Activated naive CD4-positive, alpha-beta T cell treated with anti-CD3 and anti-CD28 coated beads, Interleukin-2, amount 50 U/mL, for 16 hours (primary cell): ENCODE measurements at regions not wholly inside any gene's neighbourhood (a gene's known extent, or its start where the extent isn't known, plus 50 kb on each side); places are given as distances from the start of the nearest gene placed in this dataset.
"Not testable (repeated sequence)": the region's sequence is repeated elsewhere in the genome, so short reads cannot be mapped to it uniquely, and the experiment has no call there.

Experiments
- DNase-seq: peaks from one replicate; pipeline ENCODE4 v3.0.0-alpha.2; 2020

DNA sequence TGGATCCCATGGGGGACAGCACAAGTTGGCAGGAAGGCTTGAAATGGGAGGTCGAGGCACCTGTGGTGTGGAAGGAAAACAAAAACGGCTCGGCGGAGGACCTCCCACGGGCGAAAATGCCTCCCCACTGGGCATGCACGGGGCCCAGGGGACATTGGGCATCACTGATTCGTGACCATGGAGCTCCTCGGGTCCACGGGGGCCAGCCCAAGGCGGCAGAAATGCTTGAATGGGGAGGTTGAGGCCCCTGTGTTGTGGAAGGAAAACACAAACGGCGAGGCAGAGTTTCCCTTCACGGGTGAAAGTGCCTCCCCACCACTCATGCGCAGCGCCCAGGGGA lies 376.0 kb downstream of the ALG10 start:
- no peak for DNase-seq

DNA sequence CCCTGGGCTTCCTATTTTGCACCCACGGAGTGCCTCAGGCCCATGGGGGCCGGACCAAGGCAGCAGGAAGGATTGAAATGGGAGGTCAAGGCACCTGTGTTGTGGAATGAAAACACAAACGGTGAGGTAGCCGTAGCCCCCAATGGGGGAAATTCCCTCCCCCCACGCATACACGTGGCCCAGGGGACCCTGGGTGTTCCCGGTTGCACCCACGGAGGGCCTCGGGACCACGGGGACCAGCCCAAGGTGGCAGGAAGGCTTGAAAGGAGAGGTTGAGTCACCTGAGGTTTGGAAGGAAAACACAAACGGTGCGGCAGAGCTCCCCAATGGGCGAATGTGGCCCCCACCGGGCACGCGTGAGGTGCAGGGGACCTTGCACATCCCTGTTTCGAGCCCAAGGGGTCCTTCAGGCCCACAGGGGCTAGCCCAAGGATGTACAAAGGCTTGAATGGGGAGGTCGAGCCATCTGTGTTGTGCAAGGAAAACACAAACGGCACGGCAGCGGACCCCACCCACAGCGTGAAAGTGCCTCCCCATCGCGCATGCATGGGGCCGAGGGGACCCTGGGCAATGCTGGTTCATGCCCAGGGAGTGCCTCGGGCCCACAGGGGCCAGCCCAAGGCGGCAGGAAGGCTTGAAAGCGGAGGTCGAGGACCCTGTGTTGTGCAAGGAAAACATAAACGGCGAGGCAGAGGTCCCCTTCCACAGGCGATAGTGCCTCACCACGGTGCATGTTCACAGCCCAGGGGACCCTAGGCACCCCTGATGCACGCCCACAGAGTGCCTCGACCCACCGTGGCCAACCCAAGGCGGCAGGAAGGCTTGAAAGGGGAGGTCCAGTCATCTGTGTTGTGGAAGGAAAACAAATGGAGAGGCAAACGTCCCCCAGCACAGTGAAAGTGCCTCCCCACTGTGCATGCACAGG lies 376.7 kb downstream of the ALG10 start:
- peak; percentile 4 for DNase-seq

- peak; percentile 7 for DNase-seq
These were observed 377.5 kb downstream of the ALG10 start for GRCh38 chr12:34399631-34400410.

DNA sequence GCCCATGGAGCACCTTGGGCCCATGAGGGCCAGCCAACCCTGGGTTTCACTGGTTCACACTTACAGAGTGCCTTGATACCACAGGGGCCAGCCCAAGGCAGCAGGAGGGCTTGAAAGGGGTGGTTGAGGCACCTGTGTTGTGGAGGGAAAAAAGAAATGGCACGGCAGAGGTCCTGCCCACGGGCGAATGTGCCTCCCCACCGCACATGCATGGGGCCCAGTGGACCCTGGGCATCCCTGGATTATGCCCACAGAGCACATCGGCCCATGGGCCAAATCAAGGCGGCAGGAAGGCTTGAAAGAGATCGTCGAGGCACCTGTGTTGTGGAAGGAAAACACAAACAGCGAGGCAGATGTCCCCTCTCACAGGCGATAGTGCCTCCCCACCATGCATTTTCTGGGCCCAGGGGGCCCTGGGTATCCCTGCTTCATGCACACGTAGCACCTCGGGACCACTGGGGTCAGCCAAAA lies 378.1 kb downstream of the ALG10 start:
- DNase-seq = peak; percentile 7

DNA sequence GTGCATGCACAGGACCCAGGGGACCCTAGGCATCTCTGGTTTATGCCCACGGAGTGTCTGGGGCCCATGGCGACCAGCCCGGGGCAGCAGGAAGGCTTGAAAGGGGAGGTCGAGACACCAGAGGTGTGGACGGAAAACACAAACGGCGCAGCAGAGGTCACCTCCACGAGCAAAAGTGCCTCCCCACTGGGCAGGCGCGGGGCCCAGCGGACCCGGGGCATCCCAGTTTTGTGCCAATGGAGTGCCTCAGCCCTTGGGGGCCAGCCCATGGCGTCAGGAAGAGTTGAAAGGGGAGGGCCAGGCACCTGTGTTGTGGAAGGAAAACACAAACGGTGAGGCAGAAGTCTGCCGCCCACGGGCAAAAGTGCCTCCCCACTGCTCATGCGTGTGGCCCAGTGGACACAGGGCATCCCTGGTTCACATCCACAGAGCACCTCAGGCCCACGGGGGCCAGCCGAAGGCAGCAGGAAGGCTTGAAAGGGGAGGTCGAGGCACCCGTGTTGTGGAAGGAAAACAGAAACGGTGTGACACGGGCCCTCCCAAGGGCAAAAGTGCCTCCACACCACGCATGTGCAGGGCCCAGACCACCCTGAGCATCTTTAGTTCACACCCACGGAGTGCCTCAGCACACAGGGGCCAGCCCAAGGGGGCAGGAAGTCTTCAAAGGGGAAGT lies 378.8 kb downstream of the ALG10 start:
- peak; percentile 7 for DNase-seq

DNA sequence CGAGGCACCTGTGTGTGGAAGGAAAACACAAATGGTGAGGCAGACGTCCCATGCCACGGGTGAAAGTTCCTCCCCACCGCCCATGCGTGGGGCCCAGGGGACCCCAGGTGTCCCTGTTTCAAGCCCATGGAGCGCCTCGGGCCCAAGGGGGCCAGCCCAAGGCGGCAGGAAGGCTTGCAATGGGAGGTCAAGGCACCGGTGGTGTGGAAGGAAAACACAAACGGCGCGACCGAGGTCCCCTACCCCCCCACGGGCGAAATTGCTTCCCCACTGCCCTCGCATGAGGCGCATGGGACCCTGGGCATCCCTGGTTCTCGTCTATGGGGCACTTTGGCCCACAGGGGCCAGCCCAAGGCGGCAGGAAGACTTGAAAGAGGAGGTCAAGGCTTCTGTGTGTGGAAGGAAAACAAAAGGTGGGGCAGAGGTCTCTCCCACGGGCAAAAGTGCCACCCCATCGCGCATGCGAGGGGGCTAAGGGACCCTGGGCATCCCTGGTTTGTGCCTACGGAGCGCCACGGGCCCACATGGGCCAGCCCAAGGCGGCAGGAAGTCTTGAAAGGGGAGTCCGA lies 379.4 kb downstream of the ALG10 start:
- peak; percentile 10 for DNase-seq

DNA sequence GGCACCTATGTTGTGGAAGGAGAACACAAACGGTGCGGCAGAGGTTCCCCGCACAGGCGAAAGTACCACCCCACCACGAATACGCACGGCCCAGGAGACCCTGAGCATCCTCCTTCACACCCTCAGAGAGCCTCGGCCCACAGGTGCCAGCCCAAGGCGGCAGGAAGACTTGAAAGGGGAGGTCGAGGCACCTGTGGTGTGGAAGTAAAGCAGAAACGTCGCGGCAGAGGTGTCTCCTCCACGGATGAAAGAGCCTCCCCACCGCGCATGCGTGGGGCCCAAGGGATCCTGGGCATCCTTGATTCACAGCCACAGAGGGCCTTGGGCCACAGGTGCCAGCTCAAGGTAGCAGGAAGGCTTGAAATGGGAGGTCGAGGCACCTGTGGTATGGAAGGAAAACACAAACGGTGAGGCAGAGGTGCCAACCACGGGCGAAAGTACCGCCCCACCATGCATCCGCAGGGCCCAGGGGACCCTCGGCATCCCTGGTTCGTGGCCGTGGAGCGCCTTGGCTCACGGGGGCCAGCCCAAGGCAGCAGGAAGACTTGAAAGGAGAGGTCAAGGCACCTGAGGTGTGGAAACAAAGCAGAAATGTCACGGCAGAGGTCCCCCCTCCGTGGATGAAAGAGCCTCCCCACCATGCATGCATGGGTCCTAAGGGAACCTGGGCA lies 380.1 kb downstream of the ALG10 start:
- peak; percentile 10 for DNase-seq

DNA sequence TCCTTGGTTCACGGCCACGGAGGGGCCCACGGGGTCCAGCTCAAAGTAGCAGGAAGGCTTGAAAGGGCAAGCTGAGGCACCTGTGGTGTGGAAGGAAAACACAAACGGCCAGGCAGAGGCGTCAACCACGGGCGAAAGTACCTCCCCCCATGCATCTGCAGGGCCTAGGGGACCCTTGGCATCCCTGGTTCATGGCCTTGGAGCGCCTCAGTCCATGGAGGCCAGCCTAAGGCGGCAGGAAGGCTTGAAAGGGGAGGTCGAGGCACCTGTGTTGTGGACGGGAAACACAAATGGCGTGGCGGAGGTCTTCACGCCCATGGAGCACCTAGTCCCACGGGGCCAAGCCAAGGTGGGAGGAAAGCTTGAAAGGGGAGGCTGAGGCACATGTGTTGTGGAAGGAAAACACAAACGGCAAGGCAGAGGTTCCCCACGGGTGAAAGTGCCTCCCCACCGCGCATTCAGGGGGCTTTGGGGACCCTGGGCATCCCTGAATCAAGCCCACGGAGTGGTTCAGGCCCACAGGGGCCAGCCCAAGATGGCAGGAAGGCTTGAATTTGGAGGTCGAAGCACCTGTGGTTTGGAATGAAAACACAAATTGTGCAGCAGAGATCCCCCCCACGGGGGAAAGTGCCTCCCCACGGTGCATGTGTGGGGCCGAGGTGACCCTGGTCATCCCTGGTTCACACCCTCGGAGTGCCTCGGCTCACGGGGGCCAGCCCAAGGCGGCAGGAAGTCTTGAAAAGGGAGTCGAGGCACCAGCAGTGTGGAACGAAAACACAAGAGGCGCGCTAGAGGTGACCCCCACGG lies 380.8 kb downstream of the ALG10 start:
- peak; percentile 8 for DNase-seq

GRCh38 chr12:34403706-34404376 lies 381.5 kb downstream of the ALG10 start:
- peak; percentile 6 for DNase-seq

- DNase-seq = peak; percentile 2
These were observed 382.3 kb downstream of the ALG10 start for GRCh38 chr12:34404377-34405285.

GRCh38 chr12:34405286-34406227 lies 383.3 kb downstream of the ALG10 start:
- DNase-seq = peak; percentile 3

GRCh38 chr12:34406228-34406995 lies 384.1 kb downstream of the ALG10 start:
- DNase-seq = peak; percentile 8

GRCh38 chr12:34406996-34407300 lies 384.7 kb downstream of the ALG10 start:
- no peak for DNase-seq

- no peak for DNase-seq
These were observed 385.5 kb downstream of the ALG10 start for GRCh38 chr12:34407813-34408212.

- not testable (repeated sequence) for DNase-seq
These were observed 409.2 kb downstream of the ALG10 start for GRCh38 chr12:34431509-34431908.
